Heart left ventricle (tissue), 16 donors: ENCODE measurements at regions not wholly inside any gene's neighbourhood (a gene's known extent, or its start where the extent isn't known, plus 50 kb on each side); places are given as distances from the start of the nearest gene placed in this dataset.

Experiments used
- ATAC-seq, 4 donors: fragments of 200-7000 bp; cut with Tn5 transposase; one replicate each; pipeline ENCODE4 v1.9.1; 2020 to 2022; ENCODE audit warnings: moderate library complexity in 4 of 4, mild to moderate bottlenecking in 3 of 4, moderate number of reproducible peaks in 1 of 4
- DNase-seq, 5 donors: peaks; one replicate each; pipeline ENCODE4 v3.0.0-alpha.2; 2020
- H3K27ac ChIP-seq, 12 donors: fragments of 200-600 bp; sonication (generic) in 4 of 12; one replicate each; pipeline versions ENCODE4 v1.5.0 to v1.8.0; 2016 to 2022; ENCODE audit warnings: mild to moderate bottlenecking in 2 of 12
- H3K27me3 ChIP-seq, 9 donors: fragments of 200-600 bp; sonication (generic) in 2 of 9; one replicate each; pipeline versions ENCODE4 v1.5.1 to v1.8.0; 2016 to 2022; ENCODE audit warnings: mild to moderate bottlenecking in 3 of 9
- H3K36me3 ChIP-seq, 9 donors: fragments of 200-600 bp; sonication (generic) in 2 of 9; one replicate each; pipeline versions ENCODE4 v1.5.0 to v1.8.0; 2018 to 2022; ENCODE audit warnings: mild to moderate bottlenecking in 2 of 9
- H3K4me1 ChIP-seq, 12 donors: fragments of 200-600 bp; sonication (generic) in 4 of 12; one replicate each; pipeline versions ENCODE4 v1.5.0 to v1.8.0; 2016 to 2022; ENCODE audit warnings: mild to moderate bottlenecking in 3 of 12
- H3K4me3 ChIP-seq, 12 donors: fragments of 200-600 bp; sonication (generic) in 4 of 12; one replicate each; pipeline versions ENCODE4 v1.5.0 to v1.8.0; 2017 to 2022; ENCODE audit warnings: mild to moderate bottlenecking in 9 of 12, moderate library complexity in 4 of 12
- H3K9me3 ChIP-seq, 12 donors: fragments of 200-600 bp; sonication (generic) in 4 of 12; one replicate each; pipeline versions ENCODE4 v1.5.0 to v1.8.0; 2016 to 2022; ENCODE audit warnings: mild to moderate bottlenecking in 1 of 12
- POLR2A ChIP-seq, 2 donors: fragments of 450-650 bp; IDR thresholded peaks; one replicate each; pipeline ENCODE4 v1.6.1; 2017; ENCODE audit warnings: antibody characterized with exemption in 2 of 2, mild to moderate bottlenecking in 2 of 2, moderate library complexity in 2 of 2
- WGBS, 4 donors: extraction: QIAGEN DNeasy Blood & Tissue Kit in 2 of 4; methylation state at CpG; one replicate each; pipeline versions ENCODE4 v1.1.5 to v1.1.7; 2013 to 2018; 5-methylcytosine and 5-hydroxymethylcytosine counted together
- intact Hi-C, 10 donors: fragments of 100-400 bp; cut with DNase I; formaldehyde crosslinking; loops; one replicate each; pipeline versions ENCODE4 v1.11.1 to v1.14.2; 2022
- TF ChIP-seq, protein P1 (sequence below), 12 donors: fragments of 200-600 bp; sonication (generic) in 4 of 12; IDR thresholded peaks; one replicate each; pipeline versions ENCODE4 v1.5.0 to v1.8.0; 2018 to 2022; ENCODE audit warnings: antibody characterized with exemption in 12 of 12, mild to moderate bottlenecking in 5 of 12
- donor health status: ischemic (EF 13 %, LVEDD 7.1; RV severe dilation, severe dysfunction).
- donor health status: healthy with polysubstance abuse.
- donor health status: DM: no; HTN: yes; CAD: no.
- donor health status: DM: no; HTN: no; CAD: no.
- donor health status: ischemic (EF 25% LVEDD 6.9; RV normal size, moderate dysfunction).
- donor health status: ischemic (EF 25% LVEDD 5.7; RV mildly dilated, moderate dysfunction).
- donor health status: healthy.
- donor health status: DM: yes; HTN: yes; CAD: no.
- donor health status: ischemic (EF 35%, LVEDD 5.7; RV mildly dilated, moderate dysfunction).
- donor health status: nonischemic (EF 11% LVEDD 7.7; RV severe dilation, severe dysfunction).
- donor health status: DM: yes; HTN: yes; CAD: no.
- donor health status: PGD.
- donor health status: ischemic (EF 29% LVEDD 5.4; RV normal size, mild dysfunction).
- donor health status: nonischemic (EF 23%, LVEDD 6.1; RV moderate dilation, normal function).

DNA sequence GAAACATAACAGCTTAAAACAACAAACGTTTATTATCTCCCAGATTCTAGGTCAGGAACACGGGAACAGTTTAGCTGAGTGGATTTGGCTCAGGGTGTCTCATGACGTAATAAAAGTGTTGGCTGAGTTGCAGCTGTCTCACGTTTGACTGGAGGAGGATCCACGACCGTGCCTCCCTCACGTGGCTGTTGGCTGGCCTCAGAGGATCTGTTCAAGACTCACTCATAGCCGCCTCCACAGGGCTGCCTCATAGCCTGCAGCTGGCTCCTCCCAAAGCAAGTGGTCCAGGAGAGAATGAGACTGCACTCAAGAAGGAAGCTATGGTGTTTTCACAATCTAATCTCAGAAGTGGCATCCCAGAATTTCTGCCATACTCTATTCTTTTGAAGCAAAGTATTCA lies 167.1 kb downstream of the RPRM start:
- intact Hi-C loops, result no loop called here
- no peak overlapping the region for H3K4me3 ChIP-seq
- H3K27ac ChIP-seq, result no peak overlapping the region
- H3K36me3 ChIP-seq, result no peaks in the 10 kb centered on the region
- WGBS, 4 donors, result 38 to 48% (median 40%) methylated on average over 8 of the region's 8 CpGs
- TF ChIP-seq POLR2A (IDR thresholded peaks at IDR 0.05), result no peak
- TF ChIP-seq, protein P1, sequence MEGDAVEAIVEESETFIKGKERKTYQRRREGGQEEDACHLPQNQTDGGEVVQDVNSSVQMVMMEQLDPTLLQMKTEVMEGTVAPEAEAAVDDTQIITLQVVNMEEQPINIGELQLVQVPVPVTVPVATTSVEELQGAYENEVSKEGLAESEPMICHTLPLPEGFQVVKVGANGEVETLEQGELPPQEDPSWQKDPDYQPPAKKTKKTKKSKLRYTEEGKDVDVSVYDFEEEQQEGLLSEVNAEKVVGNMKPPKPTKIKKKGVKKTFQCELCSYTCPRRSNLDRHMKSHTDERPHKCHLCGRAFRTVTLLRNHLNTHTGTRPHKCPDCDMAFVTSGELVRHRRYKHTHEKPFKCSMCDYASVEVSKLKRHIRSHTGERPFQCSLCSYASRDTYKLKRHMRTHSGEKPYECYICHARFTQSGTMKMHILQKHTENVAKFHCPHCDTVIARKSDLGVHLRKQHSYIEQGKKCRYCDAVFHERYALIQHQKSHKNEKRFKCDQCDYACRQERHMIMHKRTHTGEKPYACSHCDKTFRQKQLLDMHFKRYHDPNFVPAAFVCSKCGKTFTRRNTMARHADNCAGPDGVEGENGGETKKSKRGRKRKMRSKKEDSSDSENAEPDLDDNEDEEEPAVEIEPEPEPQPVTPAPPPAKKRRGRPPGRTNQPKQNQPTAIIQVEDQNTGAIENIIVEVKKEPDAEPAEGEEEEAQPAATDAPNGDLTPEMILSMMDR (IDR thresholded peaks at IDR 0.05), result no peak
- H3K27me3 ChIP-seq, result no peaks in the 10 kb centered on the region
- ATAC-seq (no peak), DNase-seq (no peak)
- no peaks in the 10 kb centered on the region for H3K4me1 ChIP-seq
- H3K9me3 ChIP-seq, result peaks cover 0 to 7% (median 0%) of the 10 kb centered on the region in 12 donors

DNA sequence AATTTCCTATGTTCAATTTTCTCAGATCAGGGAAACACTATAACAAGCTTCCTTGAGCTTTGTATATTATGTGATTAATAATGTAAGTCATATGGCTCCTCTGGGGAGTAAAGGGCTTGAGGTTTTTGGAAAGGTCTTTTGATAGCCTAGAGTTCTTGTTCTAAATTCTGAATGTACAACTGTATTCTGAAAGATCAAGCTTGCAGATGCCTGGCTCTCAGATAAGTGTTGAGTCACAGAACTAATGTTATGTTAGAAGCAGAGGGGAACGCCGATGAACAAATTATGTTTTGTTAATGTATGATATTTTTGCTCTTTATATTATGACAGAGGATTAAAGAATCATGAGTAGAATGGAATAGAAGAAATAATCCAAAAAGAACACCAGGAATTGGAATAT lies 170.1 kb downstream of the RPRM start:
- H3K4me3 ChIP-seq, result no peak overlapping the region
- ATAC-seq (no peak), DNase-seq (no peak)
- WGBS, 4 donors, result 62 to 96% (median 90%) methylated on average over 2 of the region's 2 CpGs
- H3K27ac ChIP-seq, result no peak overlapping the region
- no peak for TF ChIP-seq POLR2A (IDR thresholded peaks at IDR 0.05)
- TF ChIP-seq, protein P1 (IDR thresholded peaks at IDR 0.05), result no peak
- intact Hi-C loops, result no loop called here
- peaks cover 0 to 4% (median 0%) of the 10 kb centered on the region in 12 donors for H3K9me3 ChIP-seq
- H3K4me1 ChIP-seq, result no peaks in the 10 kb centered on the region
- no peaks in the 10 kb centered on the region for H3K36me3 ChIP-seq
- no peaks in the 10 kb centered on the region for H3K27me3 ChIP-seq

DNA sequence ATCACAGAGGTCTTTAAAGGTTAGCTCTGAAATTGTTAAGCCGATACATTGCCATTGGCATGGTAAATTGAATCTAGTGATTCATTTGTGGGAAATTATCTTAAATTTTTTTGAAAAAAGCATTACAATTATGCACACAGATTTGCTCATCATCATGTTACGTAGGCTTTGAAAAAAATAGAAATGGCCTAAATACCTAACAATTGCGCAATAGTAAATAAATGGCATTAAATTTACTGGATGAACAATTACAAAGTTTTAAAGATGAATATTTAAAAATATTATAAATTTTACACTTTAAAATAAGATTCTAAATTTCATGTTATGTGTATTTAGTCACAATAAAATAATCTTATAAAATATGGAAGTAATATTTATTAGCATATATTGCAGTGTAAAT lies 171.3 kb downstream of the RPRM start:
- 50 to 89% (median 72%) methylated on average over 3 of the region's 3 CpGs for WGBS, 4 donors
- Histone ChIP-seq H3K4me1 (no peaks in the 10 kb centered on the region), H3K4me3 (no peak overlapping the region), H3K36me3 (no peaks in the 10 kb centered on the region), H3K9me3 (peaks cover 0 to 6% (median 0%) of the 10 kb centered on the region in 12 donors), H3K27ac (no peak overlapping the region), H3K27me3 (no peaks in the 10 kb centered on the region)
- ATAC-seq, result no peak
- DNase-seq, result no peak
- no peak for TF ChIP-seq POLR2A (IDR thresholded peaks at IDR 0.05)
- TF ChIP-seq, protein P1 (IDR thresholded peaks at IDR 0.05), result no peak
- intact Hi-C loops, result no loop called here

DNA sequence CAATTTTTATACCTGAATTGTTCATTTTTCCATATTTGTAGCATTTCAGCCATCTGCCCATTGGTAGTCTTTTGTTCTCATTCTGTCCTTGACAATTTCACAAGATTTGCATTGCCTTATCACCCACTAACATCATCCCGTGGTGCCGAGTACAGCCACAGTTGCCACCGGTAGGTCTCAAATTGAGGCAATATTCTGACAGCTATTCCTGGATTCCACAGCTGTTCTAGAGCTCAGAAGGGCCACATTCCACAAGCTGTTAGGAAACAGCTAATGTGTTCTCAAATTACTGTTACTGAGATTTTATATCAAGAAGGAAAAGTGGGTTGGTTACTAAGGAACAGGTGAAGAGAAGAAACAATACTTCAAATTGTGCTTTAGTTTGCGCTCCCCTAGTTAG lies 178.8 kb downstream of the RPRM start:
- TF ChIP-seq, protein P1 (IDR thresholded peaks at IDR 0.05), result no peak
- no peak for TF ChIP-seq POLR2A (IDR thresholded peaks at IDR 0.05)
- H3K36me3 ChIP-seq, result no peaks in the 10 kb centered on the region
- H3K4me1 ChIP-seq, result no peaks in the 10 kb centered on the region
- no peak overlapping the region for H3K27ac ChIP-seq
- intact Hi-C loops, result no loop called here
- no peak overlapping the region for H3K4me3 ChIP-seq
- DNase-seq (no peak), ATAC-seq (no peak)
- H3K9me3 ChIP-seq, result peaks cover 0 to 8% (median 0%) of the 10 kb centered on the region in 12 donors
- WGBS, 4 donors, result 89 to 91% (median 90%) methylated on average over 4 of the region's 4 CpGs
- no peaks in the 10 kb centered on the region for H3K27me3 ChIP-seq
